Tibial nerve (tissue), 4 donors: ENCODE measurements at regions not wholly inside any gene's neighbourhood (a gene's known extent, or its start where the extent isn't known, plus 50 kb on each side); places are given as distances from the start of the nearest gene placed in this dataset.

ENCODE experiments used
- DNase-seq, 2 donors: peaks; one replicate each; pipeline ENCODE4 v3.0.0-alpha.2; 2019; ENCODE audit warnings: low spot score in 2 of 2
- H3K27ac ChIP-seq, 4 donors: fragments of 200-600 bp; sonication (generic) in 3 of 4; one replicate each; pipeline ENCODE4 v1.5.1; 2017 to 2019; ENCODE audit warnings: mild to moderate bottlenecking in 1 of 4
- H3K27me3 ChIP-seq, 2 donors: fragments of 200-600 bp; sonication (generic) in 1 of 2; one replicate each; pipeline versions ENCODE4 v1.5.1 to v1.6.0; 2017 to 2019
- H3K36me3 ChIP-seq, 3 donors: fragments of 200-600 bp; sonication (generic); one replicate each; pipeline ENCODE4 v1.5.1; 2018 to 2019
- H3K4me1 ChIP-seq, 4 donors: fragments of 200-600 bp; sonication (generic) in 3 of 4; one replicate each; pipeline ENCODE4 v1.5.1; 2017 to 2019
- H3K4me3 ChIP-seq, 4 donors: fragments of 200-600 bp; sonication (generic) in 3 of 4; one replicate each; pipeline ENCODE4 v1.5.1; 2017 to 2019; ENCODE audit warnings: mild to moderate bottlenecking in 1 of 4, moderate library complexity in 1 of 4
- H3K9me3 ChIP-seq, 4 donors: fragments of 200-600 bp; sonication (generic) in 3 of 4; one replicate each; pipeline ENCODE4 v1.5.1; 2017 to 2019
- CTCF ChIP-seq, 5 experiments: fragments of 200-600 bp in 3 of 5; fragments of 450-650 bp in 2 of 5; sonication (generic) in 3 of 5; IDR thresholded peaks; one replicate each; pipeline ENCODE4 v1.5.1; 2016 to 2019; ENCODE audit warnings: antibody characterized with exemption in 5 of 5, mild to moderate bottlenecking in 3 of 5, moderate library complexity in 2 of 5
- EP300 ChIP-seq, 2 donors: sonication (generic); formaldehyde crosslinking; IDR thresholded peaks; one replicate each; pipeline ENCODE4 v1.6.1; 2017; ENCODE audit warnings: antibody characterized with exemption in 2 of 2, mild to moderate bottlenecking in 1 of 2
- POLR2A ChIP-seq, 2 donors: fragments of 450-650 bp; IDR thresholded peaks; one replicate each; pipeline ENCODE4 v1.6.1; 2017; ENCODE audit warnings: antibody characterized with exemption in 2 of 2, mild to moderate bottlenecking in 2 of 2, moderate library complexity in 2 of 2
- WGBS, 2 donors: methylation state at CpG; one replicate each; pipeline ENCODE4 v1.1.5; 2018; 5-methylcytosine and 5-hydroxymethylcytosine counted together

GRCh38 chr12:58272461-58272860 lies 331.1 kb downstream of the ATP23 start:
- Histone ChIP-seq H3K36me3 (no peaks in the 10 kb centered on the region), H3K4me1 (no peaks in the 10 kb centered on the region), H3K4me3 (no peak overlapping the region), H3K9me3 (peaks cover 0 to 13% (median 0%) of the 10 kb centered on the region in 4 donors), H3K27me3 (no peaks in the 10 kb centered on the region), H3K27ac (no peak overlapping the region)
- DNase-seq = no peak
- TF ChIP-seq EP300 (IDR thresholded peaks at IDR 0.05) = no peak
- no peak for TF ChIP-seq CTCF (IDR thresholded peaks at IDR 0.05)
- TF ChIP-seq POLR2A (IDR thresholded peaks at IDR 0.05) = no peak
- WGBS, 2 donors = 75 to 76% methylated on average over 3 of the region's 3 CpGs

- TF ChIP-seq CTCF (IDR thresholded peaks at IDR 0.05) (no peak), POLR2A (IDR thresholded peaks at IDR 0.05) (no peak), EP300 (IDR thresholded peaks at IDR 0.05) (no peak)
- WGBS, 2 donors = 79 to 92% methylated on average over 1 of the region's 1 CpG
- Histone ChIP-seq H3K27me3 (no peaks in the 10 kb centered on the region), H3K4me1 (no peaks in the 10 kb centered on the region), H3K36me3 (no peaks in the 10 kb centered on the region), H3K27ac (no peak overlapping the region), H3K9me3 (peaks cover 0 to 38% (median 10%) of the 10 kb centered on the region in 4 donors), H3K4me3 (no peak overlapping the region)
- DNase-seq = no peak
These were observed 335.9 kb downstream of the ATP23 start for GRCh38 chr12:58277231-58277630.

- no peak for DNase-seq
- WGBS, 2 donors = 41 to 44% methylated on average over 1 of the region's 1 CpG
- TF ChIP-seq POLR2A (IDR thresholded peaks at IDR 0.05) (no peak), CTCF (IDR thresholded peaks at IDR 0.05) (no peak), EP300 (IDR thresholded peaks at IDR 0.05) (no peak)
- Histone ChIP-seq H3K9me3 (peaks cover 0 to 29% (median 10%) of the 10 kb centered on the region in 4 donors), H3K27ac (no peak overlapping the region), H3K36me3 (no peaks in the 10 kb centered on the region), H3K4me3 (no peak overlapping the region), H3K4me1 (no peaks in the 10 kb centered on the region), H3K27me3 (no peaks in the 10 kb centered on the region)
These were observed 342.2 kb downstream of the ATP23 start for GRCh38 chr12:58283553-58283952.

- Histone ChIP-seq H3K4me1 (no peaks in the 10 kb centered on the region), H3K27me3 (no peaks in the 10 kb centered on the region), H3K9me3 (peaks cover 0 to 22% (median 4%) of the 10 kb centered on the region in 4 donors), H3K4me3 (no peak overlapping the region), H3K27ac (no peak overlapping the region), H3K36me3 (no peaks in the 10 kb centered on the region)
- no peak for TF ChIP-seq EP300 (IDR thresholded peaks at IDR 0.05)
- TF ChIP-seq CTCF (IDR thresholded peaks at IDR 0.05) = no peak
- TF ChIP-seq POLR2A (IDR thresholded peaks at IDR 0.05) = no peak
- no peak for DNase-seq
- 52 to 58% methylated on average over 5 of the region's 5 CpGs for WGBS, 2 donors
These were observed 344.2 kb downstream of the ATP23 start for GRCh38 chr12:58285551-58285950.

GRCh38 chr12:58286353-58286752 lies 345.0 kb downstream of the ATP23 start:
- Histone ChIP-seq H3K27me3 (no peaks in the 10 kb centered on the region), H3K9me3 (peaks cover 0 to 15% (median under 1%) of the 10 kb centered on the region in 4 donors), H3K4me3 (no peak overlapping the region), H3K36me3 (no peaks in the 10 kb centered on the region), H3K27ac (no peak overlapping the region), H3K4me1 (no peaks in the 10 kb centered on the region)
- TF ChIP-seq CTCF (IDR thresholded peaks at IDR 0.05) (no peak), EP300 (IDR thresholded peaks at IDR 0.05) (no peak), POLR2A (IDR thresholded peaks at IDR 0.05) (no peak)
- DNase-seq = no peak
